ENCODE measurements at regions not wholly inside any gene's neighbourhood (a gene's known extent, or its start where the extent isn't known, plus 50 kb on each side); places are given as distances from the start of the nearest gene placed in this dataset.
"Not testable (repeated sequence)": the region's sequence is repeated elsewhere in the genome, so short reads cannot be mapped to it uniquely, and the experiment has no call there.

DNA sequence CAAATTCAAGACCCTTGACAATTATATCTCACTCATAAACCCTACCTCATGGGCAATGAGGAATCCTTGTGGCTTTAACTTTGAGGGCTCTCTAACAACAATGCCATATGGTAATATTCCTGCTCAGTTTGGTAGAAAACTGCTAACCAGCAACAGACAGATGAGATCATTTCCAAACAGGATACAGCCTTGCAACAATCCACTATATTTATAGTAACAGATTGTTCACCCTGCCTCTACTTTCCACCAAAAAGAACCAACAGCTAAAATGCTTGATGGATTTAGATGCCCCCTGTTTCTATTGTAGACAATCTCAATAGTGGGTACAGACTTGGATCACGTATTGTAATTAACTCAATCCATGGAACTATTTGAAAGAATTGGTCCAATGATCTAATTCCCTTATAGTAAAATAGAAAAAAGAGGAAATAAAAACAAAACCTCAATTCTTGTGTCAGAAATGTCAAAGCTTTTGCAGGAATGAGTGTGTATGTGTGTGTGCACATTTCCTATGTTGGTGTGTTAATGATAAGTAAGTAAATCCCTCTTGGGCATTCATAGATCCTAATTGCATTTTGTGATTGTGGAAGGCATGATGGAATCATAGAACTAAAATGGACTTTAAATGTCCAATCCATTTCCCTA lies 100.0 kb upstream of the EDEM3 start:
- DNase-seq, result no peak

DNA sequence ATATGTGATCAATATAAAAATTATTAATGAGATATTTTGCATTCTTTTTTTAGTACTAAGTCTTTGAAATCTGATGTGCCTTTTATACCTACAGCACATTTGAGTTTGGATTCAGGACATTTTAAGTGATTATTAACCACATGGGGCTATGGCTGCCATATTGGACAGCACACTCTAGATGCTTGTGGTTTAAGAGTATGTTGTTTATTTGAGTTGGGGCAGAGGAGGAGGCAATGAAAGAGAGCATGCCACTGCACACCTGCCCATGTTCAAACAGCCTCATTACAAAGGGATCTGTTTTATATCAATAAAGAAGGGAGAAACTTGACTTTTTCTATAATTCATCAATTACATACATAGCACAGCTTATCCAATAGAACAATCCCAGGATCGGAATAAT lies 99.4 kb upstream of the EDEM3 start:
- DNase-seq, result no peak

- no peak for DNase-seq
These were observed 97.4 kb upstream of the EDEM3 start for GRCh38 chr1:184851822-184852746.

DNA sequence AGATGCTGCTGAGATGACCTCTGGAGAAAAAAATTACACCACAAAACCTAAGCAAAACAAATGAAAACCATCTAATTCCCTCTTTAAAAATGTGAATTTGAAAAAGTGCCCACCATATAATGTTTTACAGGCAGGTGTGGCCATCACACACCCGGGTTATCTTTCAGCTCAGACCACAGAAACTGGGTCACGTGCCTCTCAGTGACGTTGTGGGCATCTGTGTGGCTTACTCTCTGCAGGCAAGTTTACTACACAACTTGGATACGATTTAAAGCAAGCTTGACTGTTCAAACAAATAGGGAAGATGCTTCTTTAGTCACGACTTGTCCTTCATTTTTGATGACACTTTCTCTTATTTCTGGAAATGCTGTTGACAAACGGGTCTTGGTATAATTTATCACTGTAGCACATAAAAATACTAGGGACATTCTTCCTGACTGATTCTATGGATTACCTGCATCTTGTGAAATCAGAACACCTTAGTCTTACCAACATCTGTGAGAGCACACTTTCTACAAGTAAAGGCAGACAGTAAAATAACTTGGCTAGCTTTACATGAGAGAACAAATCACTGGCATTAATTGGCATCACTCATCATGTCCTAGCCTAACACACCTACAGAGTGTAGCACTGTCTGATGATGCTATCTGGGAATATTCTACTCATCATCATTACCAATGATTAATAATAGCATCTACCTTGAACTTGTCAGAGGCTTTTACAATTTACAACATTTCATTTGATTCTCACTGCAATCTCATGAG lies 89.3 kb upstream of the EDEM3 start:
- no peak for DNase-seq

GRCh38 chr1:184840596-184840995 lies 85.9 kb upstream of the EDEM3 start:
- DNase-seq, result no peak

GRCh38 chr1:184838504-184838951 lies 83.9 kb upstream of the EDEM3 start:
- DNase-seq, result peak in 7 of 51 donors; percentile 3 to 54 (median 13)

DNA sequence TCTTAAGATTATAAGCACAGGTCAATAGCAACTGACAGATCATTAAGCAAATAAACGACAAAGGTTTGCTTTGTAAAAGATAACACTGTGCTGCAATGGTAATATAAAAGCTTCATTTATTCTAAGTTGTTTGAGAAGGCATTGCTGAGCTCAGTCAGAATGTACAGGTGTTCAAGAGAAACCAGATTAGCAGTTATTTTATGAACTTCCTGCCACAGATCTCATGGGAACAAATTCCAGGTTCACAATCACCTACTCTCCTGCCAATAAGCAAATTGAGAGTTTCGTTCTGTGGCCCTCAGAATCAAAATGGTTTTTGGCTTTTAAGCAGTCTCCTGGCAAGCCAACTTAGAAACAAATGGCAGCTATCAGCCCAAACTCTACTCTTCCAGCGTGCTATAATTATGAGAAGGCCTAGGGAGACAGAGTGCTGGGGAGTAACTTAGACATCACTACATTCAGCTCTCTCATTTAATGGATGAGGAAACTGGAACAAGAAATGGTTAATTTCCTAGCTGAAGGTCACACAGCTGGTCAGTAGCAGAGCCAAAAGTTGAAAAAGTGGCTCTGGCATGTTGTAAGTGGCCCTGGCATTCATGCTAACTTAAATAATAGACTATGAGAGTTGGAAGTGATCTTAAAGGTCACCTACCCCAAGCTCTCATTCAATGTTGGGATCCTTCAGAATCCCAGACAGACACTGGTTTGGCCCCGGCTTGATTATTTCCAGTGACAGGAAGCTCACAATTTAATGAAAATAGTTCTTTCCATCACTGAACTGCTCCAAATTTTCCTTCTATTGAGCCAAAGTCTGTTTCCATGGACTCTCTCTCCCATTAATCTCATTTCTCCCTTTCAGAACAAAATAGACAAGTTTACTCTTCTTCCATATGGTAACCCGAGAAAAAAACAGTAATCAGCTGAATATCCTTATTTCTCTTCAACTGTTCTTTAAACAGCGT lies 82.6 kb upstream of the EDEM3 start:
- DNase-seq, result no peak

DNA sequence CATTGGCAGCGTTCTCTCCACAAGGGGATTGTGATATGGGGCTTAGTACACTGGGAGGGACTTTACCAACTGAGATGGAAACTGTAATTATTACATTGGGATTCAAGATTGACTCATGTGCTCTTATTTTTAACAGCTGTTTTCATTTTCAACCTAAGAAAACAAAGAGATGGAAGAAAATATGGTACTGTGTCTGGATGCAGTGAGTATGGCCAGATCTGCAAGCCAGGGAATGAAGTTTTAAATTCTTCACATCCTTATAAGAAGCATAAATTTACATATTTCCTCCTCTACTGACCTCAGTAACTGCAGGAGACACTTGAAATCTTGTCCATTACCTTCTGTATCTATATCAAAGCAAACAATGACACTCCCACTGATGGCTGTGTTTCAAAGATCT lies 81.5 kb upstream of the EDEM3 start:
- DNase-seq, result no peak

DNA sequence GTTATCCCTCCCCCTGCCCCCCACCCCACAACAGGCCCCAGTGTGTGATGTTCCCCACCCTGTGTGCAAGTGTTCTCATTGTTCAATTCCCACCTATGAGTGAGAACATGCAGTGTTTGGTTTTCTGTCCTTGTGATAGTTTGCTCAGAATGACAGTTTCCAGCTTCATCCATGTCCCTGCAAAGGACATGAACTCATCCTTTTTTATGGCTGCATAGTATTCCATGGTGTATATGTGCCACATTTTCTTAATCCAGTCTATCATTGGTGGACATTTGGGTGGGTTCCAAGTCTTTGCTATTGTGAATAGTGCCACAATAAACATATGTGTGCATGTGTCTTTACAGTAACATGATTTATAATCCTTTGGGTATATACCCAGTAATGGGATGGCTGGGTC lies 79.3 kb upstream of the EDEM3 start:
- not testable (repeated sequence) for DNase-seq

DNA sequence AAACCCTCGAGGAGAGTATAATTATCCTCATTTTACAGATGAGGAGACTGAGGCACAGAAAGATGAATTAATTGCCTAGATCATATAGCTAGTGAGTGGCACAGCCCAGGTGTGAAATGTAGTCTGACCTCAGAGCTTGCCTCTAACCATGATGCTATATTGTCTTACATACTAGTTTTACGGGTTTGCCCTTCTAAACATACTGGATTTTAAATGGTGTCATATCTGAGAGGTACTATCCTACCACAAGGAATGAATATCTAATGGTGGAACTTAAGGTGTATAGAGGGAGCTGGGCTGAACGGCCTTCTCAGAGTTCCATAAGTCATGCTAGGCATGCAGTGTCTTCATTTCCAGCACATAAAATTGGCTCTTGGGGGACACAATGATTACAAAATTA lies 77.9 kb upstream of the EDEM3 start:
- no peak for DNase-seq

DNA sequence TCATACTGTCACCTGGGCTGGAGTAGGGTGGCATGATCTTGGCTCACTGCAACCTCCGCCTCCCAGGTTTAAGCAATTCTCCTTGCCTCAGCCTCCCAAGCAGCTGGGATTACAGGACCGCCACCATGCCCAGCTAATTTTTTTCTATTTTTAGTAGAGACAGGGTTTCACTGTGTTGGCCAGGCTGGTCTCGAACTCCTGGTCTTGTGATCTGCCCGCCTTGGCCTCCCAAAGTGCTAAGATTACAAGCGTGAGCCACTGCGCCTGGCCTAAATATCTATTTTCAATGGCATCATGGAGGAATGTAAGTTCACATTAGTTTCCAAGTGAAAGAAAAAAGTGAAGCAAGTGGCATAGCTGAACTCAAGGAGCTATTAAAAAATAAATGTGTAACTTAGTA lies 74.8 kb upstream of the EDEM3 start:
- not testable (repeated sequence) for DNase-seq

- DNase-seq, result no peak
These were observed 73.7 kb upstream of the EDEM3 start for GRCh38 chr1:184828369-184828717.

- DNase-seq, result no peak
These were observed 73.1 kb upstream of the EDEM3 start for GRCh38 chr1:184827600-184828368.

GRCh38 chr1:184826001-184826400 lies 71.3 kb upstream of the EDEM3 start:
- DNase-seq, result no peak

DNA sequence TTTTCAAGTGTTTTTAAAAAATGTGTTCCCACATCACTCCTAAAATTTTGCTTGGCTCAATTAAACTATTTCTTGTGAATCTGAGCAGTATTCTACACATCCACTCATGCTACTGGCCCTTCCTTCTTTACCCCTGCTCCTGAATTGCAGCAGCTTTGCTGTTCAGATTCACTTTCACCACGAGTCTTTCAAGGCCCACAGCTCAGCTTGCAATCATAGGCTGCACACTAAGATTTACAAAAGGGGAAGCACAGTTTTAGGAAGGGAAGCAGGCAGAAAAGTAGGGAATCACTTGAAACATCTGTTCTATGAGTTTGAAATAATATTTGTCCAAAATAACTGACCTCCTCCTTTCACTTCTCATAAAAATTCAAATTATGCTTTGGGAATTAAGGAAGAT lies 70.9 kb upstream of the EDEM3 start:
- DNase-seq, result no peak

GRCh38 chr1:184824691-184825323 lies 70.1 kb upstream of the EDEM3 start:
- no peak for DNase-seq

DNA sequence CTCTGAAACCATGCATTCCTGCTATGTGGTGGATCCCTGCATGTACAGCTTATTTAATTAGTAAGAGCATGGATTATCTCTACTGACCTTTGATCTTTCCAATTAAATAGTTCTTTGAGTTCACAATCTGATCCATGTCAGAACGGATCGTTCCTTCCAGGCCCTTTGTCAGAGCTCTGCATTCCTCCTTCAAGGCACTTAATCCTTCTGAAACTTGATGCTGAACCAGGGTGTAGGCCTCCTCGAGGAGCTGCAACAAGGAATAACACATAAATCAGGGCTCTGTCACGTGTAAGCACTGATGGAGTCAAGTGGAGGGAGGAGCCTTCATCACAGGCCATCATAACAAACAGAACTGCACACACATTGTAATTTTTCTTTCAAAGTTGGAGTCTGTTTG lies 68.4 kb upstream of the EDEM3 start:
- no peak for DNase-seq

GRCh38 chr1:184822267-184822666 lies 67.6 kb upstream of the EDEM3 start:
- DNase-seq, result no peak

DNA sequence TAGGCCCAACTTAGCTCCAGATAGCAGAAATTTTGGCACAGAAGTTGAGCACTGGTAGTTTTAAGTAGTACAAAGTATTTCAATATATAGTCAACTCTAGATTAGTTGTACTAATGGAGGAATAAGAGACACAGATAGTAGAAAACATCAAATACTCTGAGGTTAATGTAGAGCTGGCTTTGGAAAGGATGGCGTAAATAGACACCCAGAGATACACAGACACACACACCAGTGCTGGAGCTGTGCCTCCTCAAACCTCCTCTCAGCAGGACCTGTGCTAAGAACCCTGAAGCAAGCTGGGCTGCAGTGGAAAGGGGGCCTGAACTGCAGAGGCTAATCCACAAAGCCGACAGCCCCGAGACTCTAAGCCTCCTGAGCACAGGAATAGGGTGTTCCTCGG lies 67.0 kb upstream of the EDEM3 start:
- no peak for DNase-seq

DNA sequence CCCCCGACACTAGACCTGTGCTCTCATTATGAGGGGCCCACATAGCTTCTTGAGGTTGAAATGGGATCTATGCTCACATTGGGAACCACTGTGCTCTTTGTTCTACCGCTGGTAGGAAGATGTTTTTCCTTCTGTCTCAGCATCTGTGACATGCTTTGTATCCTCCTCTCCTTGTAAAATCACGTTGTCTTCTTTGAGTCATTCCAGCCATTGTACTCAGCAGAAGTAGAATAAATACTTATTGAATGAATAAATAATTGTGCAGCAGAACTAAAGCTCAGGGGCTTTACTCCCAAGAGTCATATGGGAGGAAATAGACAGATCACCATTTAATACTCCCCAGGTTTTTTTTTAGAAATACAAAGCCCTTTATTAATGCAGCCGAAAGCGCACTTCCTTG lies 66.3 kb upstream of the EDEM3 start:
- no peak for DNase-seq

Data from hypothalamus (tissue), 51 donors.